Calu3 (cell line): ENCODE measurements at regions not wholly inside any gene's neighbourhood (a gene's known extent, or its start where the extent isn't known, plus 50 kb on each side); places are given as distances from the start of the nearest gene placed in this dataset.

Experiments
- BruUV-seq: library from RNA; stranded (reverse); fragments of 400-500 nt; replicated peaks from 2 replicates; lab custom pipeline; 2021; lab: Mats Ljungman, UMichigan
- CTCF ChIA-PET: fragments of 300-600 bp; sonication (Branson Sonifier 250); formaldehyde crosslinking; loops from one replicate; lab custom pipeline; 2022; ENCODE audit warnings: antibody characterized with exemption; lab: Charles Lee
- DNase-seq: peaks from one replicate; pipeline ENCODE4 v3.0.0; 2022
- H3K27ac Mint-ChIP-seq: one replicate; pipeline ENCODE4 v1.8.0; 2022; ENCODE audit warnings: mixed read lengths; ENCODE audit not compliant: unreplicated experiment
- H3K27me3 Mint-ChIP-seq: one replicate; pipeline ENCODE4 v1.8.0; 2022; ENCODE audit warnings: mixed read lengths; ENCODE audit not compliant: unreplicated experiment
- H3K36me3 Mint-ChIP-seq: one replicate; pipeline ENCODE4 v1.8.0; 2022; ENCODE audit warnings: mild to moderate bottlenecking, moderate library complexity, mixed read lengths; ENCODE audit not compliant: insufficient read depth, unreplicated experiment
- H3K4me1 Mint-ChIP-seq: one replicate; pipeline ENCODE4 v1.8.0; 2022; ENCODE audit warnings: mild to moderate bottlenecking, low read depth, mixed read lengths; ENCODE audit not compliant: unreplicated experiment
- H3K4me3 Mint-ChIP-seq: one replicate; pipeline ENCODE4 v1.8.0; 2022; ENCODE audit warnings: mild to moderate bottlenecking, low read depth, moderate library complexity, mixed read lengths; ENCODE audit not compliant: unreplicated experiment
- H3K9me3 Mint-ChIP-seq: one replicate; pipeline ENCODE4 v1.8.0; 2022; ENCODE audit warnings: low read depth, mixed read lengths; ENCODE audit not compliant: unreplicated experiment
- CTCF ChIP-seq: fragments of 200-600 bp; IDR thresholded peaks from one replicate; pipeline ENCODE4 v1.8.0; 2022; ENCODE audit warnings: antibody characterized with exemption; ENCODE audit not compliant: unreplicated experiment
- intact Hi-C: fragments of 100-400 bp; cut with micrococcal nuclease; formaldehyde crosslinking; loops from one replicate; pipeline ENCODE4 v1.10.0; 2022; ENCODE audit not compliant: unreplicated experiment

GRCh38 chr13:50334115-50334778 lies 319.0 kb downstream of the KCNRG start:
- intact Hi-C loops, result no loop called here
- no peaks in the 10 kb centered on the region for H3K27me3 Mint-ChIP-seq
- CTCF ChIA-PET, result no interaction called here
- H3K4me3 Mint-ChIP-seq, result no peak overlapping the region
- no peaks in the 10 kb centered on the region for H3K4me1 Mint-ChIP-seq
- H3K9me3 Mint-ChIP-seq, result no peaks in the 10 kb centered on the region
- TF ChIP-seq CTCF, result no peak
- H3K27ac Mint-ChIP-seq, result no peak overlapping the region
- no peaks in the 10 kb centered on the region for H3K36me3 Mint-ChIP-seq
- no TSS peak for BruUV-seq
- DNase-seq, result no peak

- Mint-ChIP-seq H3K9me3 (no peaks in the 10 kb centered on the region), H3K36me3 (no peaks in the 10 kb centered on the region), H3K4me1 (no peaks in the 10 kb centered on the region), H3K27me3 (no peaks in the 10 kb centered on the region), H3K4me3 (no peak overlapping the region), H3K27ac (no peak overlapping the region)
- CTCF ChIA-PET, result no interaction called here
- intact Hi-C loops, result no loop called here
- BruUV-seq, result no TSS peak
- no peak for TF ChIP-seq CTCF
- no peak for DNase-seq
Observed at GRCh38 chr13:50334944-50335343, 319.7 kb downstream of the KCNRG start.

- no peak overlapping the region for H3K27ac Mint-ChIP-seq
- TF ChIP-seq CTCF, result no peak
- no TSS peak for BruUV-seq
- DNase-seq, result no peak
- no peaks in the 10 kb centered on the region for H3K9me3 Mint-ChIP-seq
- CTCF ChIA-PET, result no interaction called here
- H3K4me1 Mint-ChIP-seq, result no peaks in the 10 kb centered on the region
- intact Hi-C loops, result no loop called here
- H3K36me3 Mint-ChIP-seq, result no peaks in the 10 kb centered on the region
- no peaks in the 10 kb centered on the region for H3K27me3 Mint-ChIP-seq
- H3K4me3 Mint-ChIP-seq, result no peak overlapping the region
Observed at GRCh38 chr13:50339271-50339670, 324.0 kb downstream of the KCNRG start.

- Mint-ChIP-seq H3K27me3 (no peaks in the 10 kb centered on the region), H3K27ac (no peak overlapping the region), H3K9me3 (no peaks in the 10 kb centered on the region), H3K36me3 (no peaks in the 10 kb centered on the region), H3K4me1 (no peaks in the 10 kb centered on the region), H3K4me3 (no peak overlapping the region)
- no peak for DNase-seq
- TF ChIP-seq CTCF, result no peak
- intact Hi-C loops, result no loop called here
- CTCF ChIA-PET, result no interaction called here
- no TSS peak for BruUV-seq
Observed at GRCh38 chr13:50340146-50340545, 324.9 kb downstream of the KCNRG start.
